ENCODE measurements at regions not wholly inside any gene's neighbourhood (a gene's known extent, or its start where the extent isn't known, plus 50 kb on each side); places are given as distances from the start of the nearest gene placed in this dataset.
A peak's percentile ranks its signal among the peaks of the same experiment; 100 is the strongest.
"Not testable (repeated sequence)": the region's sequence is repeated elsewhere in the genome, so short reads cannot be mapped to it uniquely, and the experiment has no call there.

DNA sequence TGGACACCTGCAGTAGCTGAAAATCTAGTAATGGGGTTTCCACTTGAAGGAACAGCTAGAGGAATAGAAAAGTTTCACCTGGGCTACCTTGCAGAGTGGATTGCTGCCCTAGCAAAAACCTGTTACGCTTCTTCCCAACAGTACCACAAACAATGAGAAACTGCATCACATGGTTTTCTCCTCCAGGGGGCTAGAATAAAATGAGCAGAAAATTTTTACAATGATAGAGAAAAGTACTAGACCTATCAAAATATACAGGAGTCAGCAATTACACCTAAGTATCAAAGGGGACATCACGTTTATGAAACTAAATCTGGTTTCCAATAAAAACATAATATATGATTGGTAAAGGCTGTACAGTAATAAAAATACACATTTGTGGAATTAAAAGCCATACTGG, 423.1 kb upstream of the PITX2 start:
- no peak for DNase-seq

DNA sequence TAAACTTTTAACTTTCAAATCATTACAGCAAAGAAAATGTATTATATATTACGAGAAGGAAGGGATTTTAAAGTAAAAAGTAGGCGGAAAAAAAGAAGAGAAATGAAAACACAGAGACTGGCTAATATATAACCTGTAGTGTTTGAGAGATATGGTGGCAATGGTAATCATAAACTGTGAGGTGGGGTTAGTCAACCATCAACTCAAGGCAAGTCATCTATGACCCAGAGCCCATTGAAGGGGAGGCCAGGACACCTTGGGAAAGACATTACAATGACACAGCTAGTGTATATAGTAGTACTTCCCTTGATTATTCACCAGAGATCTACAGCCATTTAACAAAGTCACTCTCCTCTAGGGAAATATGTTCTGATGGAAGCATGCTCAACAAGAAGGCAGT, 423.9 kb upstream of the PITX2 start:
- no peak for DNase-seq

DNA sequence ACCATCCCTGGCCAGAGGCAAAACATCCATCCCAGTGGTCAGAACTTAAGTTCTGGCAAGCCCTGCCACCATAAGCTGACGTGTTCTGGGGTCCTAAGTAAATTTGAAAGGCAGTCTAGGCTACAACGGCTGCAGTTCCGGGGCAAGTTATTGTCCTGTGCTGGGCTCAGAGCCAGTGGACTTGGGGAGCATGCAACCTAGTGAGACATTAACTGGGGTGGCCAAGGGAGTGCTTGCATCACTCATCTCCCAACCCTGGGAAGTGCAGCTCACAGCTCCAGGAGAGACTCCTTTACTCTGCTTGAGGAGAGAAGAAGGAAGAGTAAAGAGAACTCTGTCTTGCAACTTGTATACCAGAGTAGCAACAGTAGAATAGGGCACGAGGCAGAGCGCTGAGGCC, 425.4 kb upstream of the PITX2 start:
- no peak for DNase-seq

GRCh38 chr4:111064342-111064993, 441.6 kb upstream of the PITX2 start:
- no peak for DNase-seq

GRCh38 chr4:111066001-111066400, 443.1 kb upstream of the PITX2 start:
- DNase-seq, result no peak

- DNase-seq, result no peak
These were observed 443.6 kb upstream of the PITX2 start for GRCh38 chr4:111066447-111066846.

- no peak for DNase-seq
These were observed 444.0 kb upstream of the PITX2 start for GRCh38 chr4:111066887-111067286.

DNA sequence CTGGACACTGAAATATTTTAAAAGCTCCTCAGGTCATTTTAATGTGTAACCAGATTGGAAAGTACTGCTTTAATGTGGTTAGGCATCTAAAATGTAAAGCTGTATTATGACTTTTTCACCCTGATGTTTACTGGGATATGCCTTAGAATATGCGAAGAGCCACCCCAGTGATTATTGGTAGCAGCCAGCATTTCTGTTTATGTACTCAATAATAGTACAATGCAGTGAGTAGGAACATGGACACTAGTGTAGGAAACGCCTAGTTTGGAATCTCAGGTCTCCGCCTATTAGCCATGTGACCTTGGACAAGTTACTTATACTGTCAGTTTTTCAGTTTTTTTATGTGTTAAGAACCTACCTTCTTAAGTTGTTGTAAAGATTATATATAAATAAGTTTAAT, 446.0 kb upstream of the PITX2 start:
- DNase-seq, result no peak

DNA sequence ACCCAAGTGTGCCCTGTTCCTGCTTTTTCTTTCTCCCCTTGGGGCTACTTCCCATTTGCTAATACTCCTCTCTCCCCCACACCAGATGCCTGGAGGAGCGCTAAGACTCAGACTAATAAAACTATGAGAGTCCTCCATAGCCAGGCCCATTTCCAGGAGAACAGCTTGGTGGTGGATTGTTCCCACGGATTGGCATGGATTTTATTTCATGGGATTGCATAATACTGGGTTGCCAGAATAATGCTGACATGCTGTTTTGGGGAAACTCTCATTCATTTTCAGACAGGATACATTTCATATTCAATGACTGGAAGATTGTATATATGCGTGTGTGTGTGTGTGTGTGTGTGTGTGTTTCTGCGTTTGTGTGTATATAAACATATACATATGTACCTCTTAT, 447.5 kb upstream of the PITX2 start:
- DNase-seq, result no peak

DNA sequence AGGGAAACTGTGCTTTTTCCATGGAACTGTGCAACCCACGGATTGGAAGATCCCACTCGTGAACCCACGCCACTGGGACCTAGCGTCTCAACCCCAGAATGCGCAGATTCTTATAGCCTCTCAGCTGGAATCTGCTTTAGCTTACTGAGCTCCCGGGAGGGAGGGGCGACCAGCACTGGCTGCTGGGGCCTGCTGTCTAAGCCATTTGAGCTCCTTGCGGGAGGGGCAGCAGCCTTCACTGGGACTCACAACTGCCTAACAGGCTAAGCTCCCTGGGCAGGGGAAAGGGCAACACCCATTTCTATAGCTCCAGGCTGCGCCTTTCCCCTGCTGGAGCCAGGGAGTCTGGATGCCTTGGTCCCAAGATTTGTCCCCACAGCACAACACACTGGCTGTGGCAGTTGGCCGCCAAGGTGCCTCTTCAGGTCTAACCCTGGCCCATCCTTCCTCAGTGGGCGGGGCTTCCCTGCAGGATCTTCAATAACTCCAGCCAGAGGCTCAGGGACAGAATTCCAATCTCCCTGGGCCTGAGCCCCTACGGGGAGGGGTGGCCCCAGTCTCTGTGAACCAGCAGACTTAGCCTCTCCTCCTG, 451.7 kb upstream of the PITX2 start:
- DNase-seq, result no peak

GRCh38 chr4:111076299-111076698, 453.4 kb upstream of the PITX2 start:
- DNase-seq, result not testable (repeated sequence)

DNA sequence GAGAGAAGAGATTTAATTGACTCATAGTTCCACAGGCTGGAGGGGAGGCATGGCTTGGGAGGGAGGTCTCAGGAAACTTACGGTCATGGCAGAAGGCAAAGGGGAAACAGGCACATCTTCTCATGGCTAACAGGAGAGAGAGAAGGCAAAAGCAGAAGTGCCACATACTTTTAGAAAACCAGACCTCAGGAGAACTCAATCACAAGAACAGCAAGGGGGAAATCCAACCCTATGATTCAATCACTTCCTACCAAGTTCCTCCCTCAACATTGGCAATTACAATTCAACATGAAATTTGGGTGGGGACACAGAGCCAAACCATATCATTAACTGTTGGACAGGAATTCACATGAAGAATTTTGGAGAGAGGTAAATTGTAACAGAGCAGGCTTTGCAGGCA, 485.3 kb upstream of the PITX2 start:
- no peak for DNase-seq

DNA sequence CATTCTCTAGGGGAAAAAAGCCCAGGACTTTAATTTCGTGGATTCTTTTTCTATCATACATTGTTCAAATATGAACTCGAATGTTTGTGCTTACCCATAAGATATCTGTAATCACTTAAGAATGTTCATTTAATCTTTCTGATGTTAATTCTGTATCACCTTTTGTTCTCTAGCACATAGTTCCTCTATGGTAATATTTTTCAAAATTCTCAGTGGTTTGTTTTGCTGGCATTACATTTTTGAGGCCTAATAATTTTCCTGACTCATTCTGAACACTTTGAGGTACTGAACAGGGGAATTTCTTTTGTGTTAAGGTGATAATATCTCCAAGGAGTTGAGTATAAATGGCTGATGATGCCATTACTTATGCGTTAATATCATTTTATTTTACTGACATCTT, 490.7 kb upstream of the PITX2 start:
- no peak for DNase-seq

DNA sequence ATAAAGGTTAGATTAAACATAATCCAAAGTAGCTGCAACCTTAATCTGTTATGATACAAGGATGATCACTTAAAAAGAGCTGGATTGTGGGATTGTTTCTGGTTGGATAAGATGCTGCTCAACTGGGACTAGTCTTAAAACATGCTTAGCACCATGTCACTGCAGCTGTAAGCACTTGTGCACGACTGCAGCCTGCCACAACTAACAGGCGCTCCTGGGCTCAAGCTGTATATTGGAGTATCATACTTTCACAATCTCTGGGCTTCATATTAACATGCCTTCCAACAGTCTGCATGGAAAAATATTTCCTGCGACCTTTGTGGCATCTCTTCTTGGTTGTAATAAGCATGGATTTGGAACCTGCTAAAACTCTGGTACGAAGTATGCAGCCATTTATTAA, 493.0 kb upstream of the PITX2 start:
- DNase-seq, result no peak

- no peak for DNase-seq
These were observed 497.3 kb upstream of the PITX2 start for GRCh38 chr4:111120191-111120590.

DNA sequence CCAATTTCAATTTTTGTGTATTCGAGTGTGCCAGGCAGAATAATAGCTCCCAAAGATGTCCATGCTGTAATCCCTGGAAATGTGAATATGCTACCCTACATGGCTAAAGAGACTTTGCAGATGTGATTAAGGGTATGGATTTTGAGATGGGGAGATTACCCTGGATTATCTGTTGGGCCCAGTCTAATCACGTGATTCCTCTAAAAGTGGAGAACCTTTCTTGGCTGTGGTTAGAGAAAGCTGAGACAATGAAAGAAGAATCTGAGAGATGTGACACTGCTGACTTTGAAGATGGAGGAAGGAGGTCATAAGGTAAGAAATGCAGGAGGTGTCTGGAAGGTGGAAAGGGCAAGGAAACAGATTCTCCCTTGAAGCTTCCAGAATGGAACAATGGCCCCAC, 503.5 kb upstream of the PITX2 start:
- DNase-seq, result no peak

DNA sequence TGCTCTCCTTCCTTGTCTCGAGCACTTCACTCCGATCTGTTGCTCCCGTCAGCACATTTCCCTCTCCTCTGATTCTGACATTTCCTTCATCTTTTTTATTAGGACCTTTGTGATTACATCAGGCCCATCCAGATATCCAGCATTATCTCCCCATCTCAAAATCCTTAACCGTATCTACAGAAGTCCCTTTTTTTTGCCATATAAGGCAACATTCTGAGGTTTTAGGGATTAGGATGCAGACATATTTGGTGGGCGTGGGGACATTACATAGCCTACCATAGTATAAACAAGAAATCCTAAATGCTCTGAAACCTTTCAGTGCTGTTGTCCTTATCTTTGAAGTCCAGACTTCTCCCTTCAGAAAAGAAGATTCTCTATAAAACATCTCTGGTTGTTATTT, 505.0 kb upstream of the PITX2 start:
- DNase-seq, result no peak

DNA sequence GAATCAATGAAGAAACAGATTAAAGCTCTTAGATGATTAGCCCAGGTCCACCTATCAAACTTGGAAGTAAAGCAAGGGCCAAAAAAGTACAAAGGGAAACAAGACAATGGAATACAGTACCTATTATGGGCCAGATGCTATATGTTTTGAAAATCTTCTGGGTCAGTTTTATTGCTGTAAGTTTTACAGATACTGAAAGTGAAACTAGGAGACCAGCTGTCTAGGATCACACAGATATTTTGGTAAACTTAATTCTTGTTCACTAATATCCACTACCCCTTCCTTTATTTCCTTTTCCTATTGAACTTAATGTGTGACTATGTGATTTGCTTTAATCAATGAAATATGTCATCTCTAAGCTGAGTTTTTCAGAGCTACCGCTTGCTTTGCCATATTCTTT, 505.4 kb upstream of the PITX2 start:
- no peak for DNase-seq

GRCh38 chr4:111136438-111136837, 513.6 kb upstream of the PITX2 start:
- peak; percentile 11 for DNase-seq

DNA sequence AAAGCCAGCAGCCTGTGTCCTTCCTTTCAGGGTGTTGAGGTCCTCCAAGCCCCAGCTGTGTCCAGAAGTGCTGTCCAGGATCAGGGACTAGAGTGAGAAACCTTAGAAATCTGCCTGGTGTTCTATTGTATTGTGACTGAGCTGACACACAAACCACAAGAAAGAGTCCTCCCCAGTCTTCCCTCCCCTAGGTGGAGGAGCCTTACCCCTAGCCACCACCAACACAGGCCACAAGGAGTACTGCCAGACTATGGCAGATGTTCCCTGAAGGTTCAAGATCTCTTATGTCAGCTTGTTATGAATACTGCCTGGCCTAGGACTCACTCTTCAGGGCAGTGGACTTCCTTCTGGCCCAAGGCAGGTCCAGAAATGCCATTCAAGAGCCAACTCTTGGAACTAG, 514.1 kb upstream of the PITX2 start:
- DNase-seq, result no peak

- DNase-seq, result no peak
These were observed 520.6 kb upstream of the PITX2 start for GRCh38 chr4:111143510-111143909.

DNA sequence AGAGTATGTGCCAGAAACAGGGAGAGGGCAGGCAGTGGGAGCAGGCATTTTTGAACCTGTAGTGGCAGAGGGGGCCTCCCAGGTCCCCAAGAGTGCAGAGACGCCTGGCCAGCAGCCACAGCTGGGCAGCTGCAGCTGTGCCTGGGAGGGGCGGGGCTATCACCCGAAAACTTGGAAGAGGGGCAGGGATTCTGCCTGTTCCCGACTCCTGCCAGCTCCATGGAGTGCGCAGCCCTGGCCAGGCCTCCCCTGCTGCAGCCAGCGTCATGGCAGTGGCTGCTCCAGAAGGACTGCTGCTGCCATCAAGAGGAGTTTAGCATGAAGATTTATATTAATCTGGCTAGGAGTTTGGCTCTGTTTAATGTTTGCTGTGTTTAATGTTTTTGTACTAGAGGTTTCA, 532.1 kb upstream of the PITX2 start:
- no peak for DNase-seq

DNA sequence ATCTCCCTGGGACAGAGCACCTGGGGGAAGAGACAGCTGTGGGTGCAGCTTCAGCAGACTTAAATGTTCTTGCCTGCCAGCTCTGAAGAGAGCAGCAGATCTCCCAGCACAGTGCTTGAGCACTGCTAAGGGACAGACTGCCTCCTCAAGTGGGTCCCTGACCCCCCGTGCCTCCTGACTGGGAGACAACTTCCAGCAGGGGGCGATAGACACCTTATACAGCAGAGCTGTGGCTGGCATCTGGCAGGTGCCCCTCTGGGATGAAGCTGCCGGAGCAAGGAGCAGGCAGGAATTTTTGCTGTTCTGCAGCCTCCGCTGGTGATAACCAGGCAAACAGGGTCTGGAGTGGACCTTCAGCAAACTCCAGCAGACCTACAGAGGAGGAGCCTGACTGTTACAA, 541.7 kb upstream of the PITX2 start:
- DNase-seq, result not testable (repeated sequence)

DNA sequence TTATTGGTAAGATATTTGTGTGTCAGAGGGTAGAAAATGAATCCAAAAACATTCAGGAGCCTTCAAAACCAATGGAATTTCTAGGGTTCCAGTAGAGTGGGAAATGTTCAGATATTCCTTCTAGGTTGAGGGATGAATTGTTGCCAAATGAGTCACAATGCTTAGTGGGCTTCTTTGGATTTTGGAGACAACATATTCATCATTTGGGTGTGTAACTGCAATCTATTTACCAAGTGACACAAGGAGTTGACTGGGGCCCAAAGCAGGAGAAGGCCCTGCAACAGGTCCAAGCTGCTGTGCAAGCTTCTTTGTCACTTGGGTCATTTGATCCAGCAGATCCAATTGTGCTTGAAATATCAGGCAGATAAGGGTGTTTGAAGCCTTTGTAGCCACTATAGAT, 551.5 kb upstream of the PITX2 start:
- DNase-seq, result no peak

GRCh38 chr4:111178231-111178630, 555.4 kb upstream of the PITX2 start:
- no peak for DNase-seq

Data from COR-L47 (cell line).